Breast epithelium (tissue), 3 donors: ENCODE measurements at regions not wholly inside any gene's neighbourhood (a gene's known extent, or its start where the extent isn't known, plus 50 kb on each side); places are given as distances from the start of the nearest gene placed in this dataset.

ENCODE experiments used
- CTCF ChIP-seq, 3 donors: fragments of 450-650 bp; IDR thresholded peaks; one replicate each; pipeline ENCODE4 v1.5.1; 2016 to 2017; ENCODE audit warnings: antibody characterized with exemption in 3 of 3, mild to moderate bottlenecking in 3 of 3, moderate library complexity in 3 of 3
- POLR2A ChIP-seq: fragments of 450-650 bp; IDR thresholded peaks from one replicate; pipeline ENCODE4 v1.6.1; 2016; ENCODE audit warnings: antibody characterized with exemption, mild to moderate bottlenecking, moderate library complexity

DNA sequence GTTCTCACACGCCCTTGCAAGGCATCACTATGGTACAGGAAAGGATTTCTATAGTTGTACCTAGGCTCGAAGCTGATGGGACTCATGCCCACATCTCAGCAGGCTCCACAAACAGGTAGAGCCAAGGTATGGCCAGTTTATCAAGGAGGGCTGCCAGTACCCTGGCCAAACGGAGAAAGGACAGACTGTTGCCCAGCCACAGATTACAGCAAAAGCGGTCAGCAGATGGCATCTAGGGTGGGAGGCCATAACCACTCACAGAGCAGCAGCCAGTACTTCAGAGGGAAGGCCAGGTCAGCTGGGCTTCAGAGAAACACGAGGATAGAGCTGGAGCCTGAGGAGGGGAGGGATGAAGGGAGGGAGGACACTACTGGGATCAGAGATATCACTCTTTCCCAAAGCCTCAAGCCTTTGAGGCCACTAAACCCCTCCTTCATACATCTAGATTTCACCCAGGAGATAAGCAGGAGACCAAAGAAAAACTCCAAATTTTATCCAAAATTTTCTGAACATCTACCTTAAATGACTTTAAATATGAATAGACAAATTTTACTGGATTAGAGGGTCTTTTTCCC, 904.2 kb upstream of the NXPH2 start:
- TF ChIP-seq CTCF (IDR thresholded peaks at IDR 0.05) (no peak), POLR2A (no peak)
